ENCODE measurements at regions not wholly inside any gene's neighbourhood (a gene's known extent, or its start where the extent isn't known, plus 50 kb on each side); places are given as distances from the start of the nearest gene placed in this dataset.

GRCh38 chr17:55659661-55660060 lies 63.0 kb downstream of the TMEM100 start:
- TF ChIP-seq CTCF (IDR thresholded peaks at IDR 0.05) (no peak), POLR2A (IDR thresholded peaks at IDR 0.05) (no peak)
